ENCODE measurements at regions not wholly inside any gene's neighbourhood (a gene's known extent, or its start where the extent isn't known, plus 50 kb on each side); places are given as distances from the start of the nearest gene placed in this dataset.

DNA sequence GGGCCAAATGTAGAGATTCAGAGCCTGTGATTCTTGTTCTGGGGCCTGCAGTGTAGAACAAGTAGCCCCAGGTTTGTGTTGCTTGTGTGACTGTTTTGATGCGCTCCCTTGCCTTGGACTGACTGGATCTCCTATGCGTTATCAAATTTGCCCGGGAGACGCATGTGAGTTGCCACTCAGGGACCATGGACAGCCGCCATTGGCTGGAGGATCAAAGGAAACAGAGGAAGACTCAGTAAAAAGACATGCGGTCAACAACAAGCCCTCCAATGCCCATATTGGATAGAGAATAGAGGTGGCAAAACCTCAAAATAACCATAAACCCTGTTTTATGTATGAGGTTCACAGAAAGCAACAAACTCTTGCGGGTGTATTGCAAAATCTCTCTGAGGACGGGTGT is 327.5 kb upstream of the IGFBP7 start:
- Histone ChIP-seq H3K36me3 (replicated peaks in 1 of 2; ENCODE audit: control insufficient read depth in 1 of 2, insufficient read depth in 2 of 2, low read length in 1 of 2) (no peaks in the 10 kb centered on the region), H3K4me3 (ENCODE audit: low read depth in 2 of 2, low read length in 1 of 2) (no peak overlapping the region), H2AFZ (ENCODE audit: low read depth) (no peak overlapping the region), H3K9ac (no peak overlapping the region), H3K9me2 (no peaks in the 10 kb centered on the region), H3K27ac (ENCODE audit: low read depth in 2 of 2, low read length in 1 of 2) (no peak overlapping the region), H4K20me1 (ENCODE audit: insufficient read depth) (no peaks in the 10 kb centered on the region), H3K27me3 (ENCODE audit: insufficient read depth) (no peaks in the 10 kb centered on the region), H3K4me1 (ENCODE audit: control insufficient read depth in 1 of 2, insufficient read depth in 2 of 2, low read depth in 1 of 2, low read length in 1 of 2) (no peaks in the 10 kb centered on the region), H3K9me3 (no peaks in the 10 kb centered on the region), H3K4me2 (no peak overlapping the region), H3K79me2 (ENCODE audit: insufficient read depth) (no peaks in the 10 kb centered on the region), H3F3A (replicated peaks; ENCODE audit: insufficient read depth) (no peaks in the 10 kb centered on the region)
- no peak for DNase-seq
- POLR2A ChIA-PET, result no interaction called here
- WGBS (ENCODE audit: low lambda C conversion rate), result 71% methylated on average over 8 of the region's 8 CpGs
- TF ChIP-seq, protein P1, sequence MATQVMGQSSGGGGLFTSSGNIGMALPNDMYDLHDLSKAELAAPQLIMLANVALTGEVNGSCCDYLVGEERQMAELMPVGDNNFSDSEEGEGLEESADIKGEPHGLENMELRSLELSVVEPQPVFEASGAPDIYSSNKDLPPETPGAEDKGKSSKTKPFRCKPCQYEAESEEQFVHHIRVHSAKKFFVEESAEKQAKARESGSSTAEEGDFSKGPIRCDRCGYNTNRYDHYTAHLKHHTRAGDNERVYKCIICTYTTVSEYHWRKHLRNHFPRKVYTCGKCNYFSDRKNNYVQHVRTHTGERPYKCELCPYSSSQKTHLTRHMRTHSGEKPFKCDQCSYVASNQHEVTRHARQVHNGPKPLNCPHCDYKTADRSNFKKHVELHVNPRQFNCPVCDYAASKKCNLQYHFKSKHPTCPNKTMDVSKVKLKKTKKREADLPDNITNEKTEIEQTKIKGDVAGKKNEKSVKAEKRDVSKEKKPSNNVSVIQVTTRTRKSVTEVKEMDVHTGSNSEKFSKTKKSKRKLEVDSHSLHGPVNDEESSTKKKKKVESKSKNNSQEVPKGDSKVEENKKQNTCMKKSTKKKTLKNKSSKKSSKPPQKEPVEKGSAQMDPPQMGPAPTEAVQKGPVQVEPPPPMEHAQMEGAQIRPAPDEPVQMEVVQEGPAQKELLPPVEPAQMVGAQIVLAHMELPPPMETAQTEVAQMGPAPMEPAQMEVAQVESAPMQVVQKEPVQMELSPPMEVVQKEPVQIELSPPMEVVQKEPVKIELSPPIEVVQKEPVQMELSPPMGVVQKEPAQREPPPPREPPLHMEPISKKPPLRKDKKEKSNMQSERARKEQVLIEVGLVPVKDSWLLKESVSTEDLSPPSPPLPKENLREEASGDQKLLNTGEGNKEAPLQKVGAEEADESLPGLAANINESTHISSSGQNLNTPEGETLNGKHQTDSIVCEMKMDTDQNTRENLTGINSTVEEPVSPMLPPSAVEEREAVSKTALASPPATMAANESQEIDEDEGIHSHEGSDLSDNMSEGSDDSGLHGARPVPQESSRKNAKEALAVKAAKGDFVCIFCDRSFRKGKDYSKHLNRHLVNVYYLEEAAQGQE (IDR thresholded peaks at IDR 0.05; ENCODE audit: low read depth, low read length), result 0 out of 2 replicates have a peak, but pooled peaks have one; percentile 49
- TF ChIP-seq TEAD4 (IDR thresholded peaks at IDR 0.05; ENCODE audit: borderline replicate concordance, insufficient read depth), result no peak
- CTCF ChIA-PET, result interaction anchor here (1.4 to 4.6 kb wide), 2 partner anchors 11 to 274 kb away, joined by 5 to 22 read pairs; no protein-coding TSS in a partner anchor

DNA sequence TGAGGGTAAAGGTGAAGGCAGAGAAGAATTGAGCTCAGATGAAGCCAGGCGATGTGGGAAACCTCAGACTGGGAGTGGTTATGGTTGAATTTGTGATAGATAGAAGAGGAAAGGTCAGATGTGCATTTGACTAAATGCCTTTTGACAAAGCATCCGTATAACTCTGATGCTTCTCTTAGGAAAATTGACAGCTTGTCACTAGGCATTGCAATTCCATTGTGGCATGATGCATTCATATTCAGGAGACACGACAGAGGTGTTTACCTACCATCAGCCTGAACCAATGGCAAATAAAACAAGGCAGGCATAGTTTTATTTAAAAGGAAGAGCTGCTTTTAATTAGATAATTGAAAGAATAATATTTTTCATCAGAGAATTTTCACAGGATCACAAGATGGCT is 325.1 kb upstream of the IGFBP7 start:
- no peaks in the 10 kb centered on the region for H3K27me3 ChIP-seq (ENCODE audit: insufficient read depth)
- DNase-seq, result no peak
- no peak overlapping the region for H3K4me2 ChIP-seq
- no peaks in the 10 kb centered on the region for H3K9me3 ChIP-seq
- no peak overlapping the region for H3K9ac ChIP-seq
- H3K4me1 ChIP-seq (ENCODE audit: control insufficient read depth in 1 of 2, insufficient read depth in 2 of 2, low read depth in 1 of 2, low read length in 1 of 2), result no peaks in the 10 kb centered on the region
- H4K20me1 ChIP-seq (ENCODE audit: insufficient read depth), result no peaks in the 10 kb centered on the region
- H2AFZ ChIP-seq (ENCODE audit: low read depth), result no peak overlapping the region
- no peak overlapping the region for H3K4me3 ChIP-seq (ENCODE audit: low read depth in 2 of 2, low read length in 1 of 2)
- TF ChIP-seq, protein P2, sequence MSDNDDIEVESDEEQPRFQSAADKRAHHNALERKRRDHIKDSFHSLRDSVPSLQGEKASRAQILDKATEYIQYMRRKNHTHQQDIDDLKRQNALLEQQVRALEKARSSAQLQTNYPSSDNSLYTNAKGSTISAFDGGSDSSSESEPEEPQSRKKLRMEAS (IDR thresholded peaks at IDR 0.05; ENCODE audit: low read depth), result no peak
- no peak for TF ChIP-seq TEAD4 (IDR thresholded peaks at IDR 0.05; ENCODE audit: borderline replicate concordance, insufficient read depth)
- TF ChIP-seq, protein P3, sequence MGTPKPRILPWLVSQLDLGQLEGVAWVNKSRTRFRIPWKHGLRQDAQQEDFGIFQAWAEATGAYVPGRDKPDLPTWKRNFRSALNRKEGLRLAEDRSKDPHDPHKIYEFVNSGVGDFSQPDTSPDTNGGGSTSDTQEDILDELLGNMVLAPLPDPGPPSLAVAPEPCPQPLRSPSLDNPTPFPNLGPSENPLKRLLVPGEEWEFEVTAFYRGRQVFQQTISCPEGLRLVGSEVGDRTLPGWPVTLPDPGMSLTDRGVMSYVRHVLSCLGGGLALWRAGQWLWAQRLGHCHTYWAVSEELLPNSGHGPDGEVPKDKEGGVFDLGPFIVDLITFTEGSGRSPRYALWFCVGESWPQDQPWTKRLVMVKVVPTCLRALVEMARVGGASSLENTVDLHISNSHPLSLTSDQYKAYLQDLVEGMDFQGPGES (IDR thresholded peaks at IDR 0.05; ENCODE audit: low read depth, low read length), result no peak
- no peak for TF ChIP-seq NFIC (IDR thresholded peaks at IDR 0.05; ENCODE audit: borderline replicate concordance)
- TF ChIP-seq GABPA (IDR thresholded peaks at IDR 0.05; ENCODE audit: low read depth), result no peak
- TF ChIP-seq SMC3 (IDR thresholded peaks at IDR 0.05; ENCODE audit: low read depth, low read length), result no peak
- no peak for TF ChIP-seq RAD21 (IDR thresholded peaks at IDR 0.05; ENCODE audit: low read length)
- no peak for TF ChIP-seq EZH2phosphoT487 (IDR thresholded peaks at IDR 0.05; ENCODE audit: borderline replicate concordance, low read depth)
- TF ChIP-seq YY1 (IDR thresholded peaks at IDR 0.05; ENCODE audit: low read depth), result no peak
- TF ChIP-seq, protein P1 (IDR thresholded peaks at IDR 0.05; ENCODE audit: low read depth, low read length), result no peak
- TF ChIP-seq RFX5 (IDR thresholded peaks at IDR 0.05; ENCODE audit: low read length), result no peak
- no peak for TF ChIP-seq ELF1 (IDR thresholded peaks at IDR 0.05)
- TF ChIP-seq FOXJ3 (CRISPR knock-in tag; IDR thresholded peaks at IDR 0.05), result no peak
- no peaks in the 10 kb centered on the region for H3K79me2 ChIP-seq (ENCODE audit: insufficient read depth)
- no peak overlapping the region for H3K27ac ChIP-seq (ENCODE audit: low read depth in 2 of 2, low read length in 1 of 2)
- 34% methylated on average over 3 of the region's 3 CpGs for WGBS (ENCODE audit: low lambda C conversion rate)
- POLR2A ChIA-PET, result no interaction called here
- H3K9me2 ChIP-seq, result no peaks in the 10 kb centered on the region
- H3K36me3 ChIP-seq (replicated peaks in 1 of 2; ENCODE audit: control insufficient read depth in 1 of 2, insufficient read depth in 2 of 2, low read length in 1 of 2), result no peaks in the 10 kb centered on the region
- H3F3A ChIP-seq (replicated peaks; ENCODE audit: insufficient read depth), result no peaks in the 10 kb centered on the region
- CTCF ChIA-PET, result interaction anchor here (2.6 to 4.6 kb wide), 2 partner anchors 9 to 272 kb away, joined by 22 read pairs; no protein-coding TSS in a partner anchor

Measured in SK-N-SH (cell line).